ENCODE measurements at regions not wholly inside any gene's neighbourhood (a gene's known extent, or its start where the extent isn't known, plus 50 kb on each side); places are given as distances from the start of the nearest gene placed in this dataset.

GRCh38 chr18:45526114-45526841 lies 89.0 kb upstream of the SLC14A2 start:
- Mint-ChIP-seq H3K4me1 (ENCODE audit: low read depth) (no peaks in the 10 kb centered on the region), H3K4me3 (no peak overlapping the region), H3K36me3 (ENCODE audit: low read depth) (no peaks in the 10 kb centered on the region), H3K27ac (no peak overlapping the region), H3K9me3 (ENCODE audit: insufficient read depth) (no peaks in the 10 kb centered on the region), H3K27me3 (ENCODE audit: low read depth) (peaks cover 7% of the 10 kb centered on the region)
- CTCF ChIA-PET, result no interaction called here
- ATAC-seq, result no peak
- POLR2A ChIA-PET, result no interaction called here
- no peak for DNase-seq

- no peak overlapping the region for H3K4me3 Mint-ChIP-seq
- H3K4me1 Mint-ChIP-seq (ENCODE audit: low read depth), result no peaks in the 10 kb centered on the region
- no peak overlapping the region for H3K27ac Mint-ChIP-seq
- H3K27me3 Mint-ChIP-seq (ENCODE audit: low read depth), result peaks cover 7% of the 10 kb centered on the region
- ATAC-seq, result no peak
- no peaks in the 10 kb centered on the region for H3K36me3 Mint-ChIP-seq (ENCODE audit: low read depth)
- DNase-seq, result no peak
- ChIA-PET CTCF (interaction anchor here (0.7 kb wide), 1 partner anchor 1659 kb away, joined by 3 read pairs; no protein-coding TSS in a partner anchor), POLR2A (no interaction called here)
- no peaks in the 10 kb centered on the region for H3K9me3 Mint-ChIP-seq (ENCODE audit: insufficient read depth)
These were observed 87.4 kb upstream of the SLC14A2 start for GRCh38 chr18:45527891-45528290.

GRCh38 chr18:45528712-45529336 lies 86.5 kb upstream of the SLC14A2 start:
- Mint-ChIP-seq H3K27me3 (ENCODE audit: low read depth) (peaks cover 5% of the 10 kb centered on the region), H3K4me1 (ENCODE audit: low read depth) (no peaks in the 10 kb centered on the region), H3K27ac (no peak overlapping the region), H3K4me3 (no peak overlapping the region), H3K9me3 (ENCODE audit: insufficient read depth) (no peaks in the 10 kb centered on the region), H3K36me3 (ENCODE audit: low read depth) (no peaks in the 10 kb centered on the region)
- ChIA-PET CTCF (interaction anchor here (0.7 kb wide), 1 partner anchor 1660 kb away, joined by 3 read pairs; no protein-coding TSS in a partner anchor), POLR2A (no interaction called here)
- DNase-seq (no peak), ATAC-seq (no peak)

DNA sequence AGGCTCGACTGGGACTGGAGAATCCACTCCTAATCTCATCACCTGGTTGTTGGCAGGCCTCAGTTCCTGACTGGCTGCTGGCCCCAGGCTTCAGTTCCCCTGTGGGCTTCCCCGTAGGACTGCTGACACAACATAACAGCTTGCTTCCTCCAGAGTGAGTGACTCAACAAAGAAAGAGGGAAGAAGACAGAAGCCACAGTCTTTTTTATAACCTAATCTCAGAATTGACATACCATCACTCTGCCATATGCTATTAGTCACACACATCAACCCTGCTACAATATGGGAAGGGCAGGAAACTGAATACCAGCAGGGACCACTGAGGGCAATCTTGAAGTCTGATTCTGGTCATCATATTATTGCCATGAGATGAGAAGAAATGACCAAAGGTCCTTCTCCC lies 76.8 kb upstream of the SLC14A2 start:
- ATAC-seq (no peak), DNase-seq (no peak)
- POLR2A ChIA-PET, result no interaction called here
- CTCF ChIA-PET, result no interaction called here
- Mint-ChIP-seq H3K4me1 (ENCODE audit: low read depth) (no peaks in the 10 kb centered on the region), H3K27ac (no peak overlapping the region), H3K27me3 (ENCODE audit: low read depth) (peaks cover 3% of the 10 kb centered on the region), H3K36me3 (ENCODE audit: low read depth) (no peaks in the 10 kb centered on the region), H3K9me3 (ENCODE audit: insufficient read depth) (no peaks in the 10 kb centered on the region), H3K4me3 (no peak overlapping the region)

DNA sequence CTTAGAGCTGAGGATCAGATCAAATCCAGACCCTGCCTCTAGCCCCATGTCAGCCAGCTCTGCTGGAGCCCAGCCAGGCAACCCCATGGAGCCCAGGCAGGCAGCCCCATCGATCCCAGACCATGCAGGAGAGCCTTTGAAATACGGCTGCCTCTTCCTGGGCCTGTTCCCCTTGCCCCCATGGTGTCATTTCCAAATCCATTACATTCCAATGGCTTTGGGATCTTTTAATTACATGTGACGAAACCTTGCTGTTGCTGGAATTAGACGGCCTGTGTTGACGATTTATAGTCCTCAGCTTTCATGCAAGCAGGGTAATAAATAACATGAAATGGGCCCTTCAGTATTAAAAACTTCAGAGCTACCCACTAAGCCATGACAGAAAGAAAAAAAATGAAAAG lies 75.8 kb upstream of the SLC14A2 start:
- POLR2A ChIA-PET, result no interaction called here
- no peak for ATAC-seq
- no peak overlapping the region for H3K4me3 Mint-ChIP-seq

DNA sequence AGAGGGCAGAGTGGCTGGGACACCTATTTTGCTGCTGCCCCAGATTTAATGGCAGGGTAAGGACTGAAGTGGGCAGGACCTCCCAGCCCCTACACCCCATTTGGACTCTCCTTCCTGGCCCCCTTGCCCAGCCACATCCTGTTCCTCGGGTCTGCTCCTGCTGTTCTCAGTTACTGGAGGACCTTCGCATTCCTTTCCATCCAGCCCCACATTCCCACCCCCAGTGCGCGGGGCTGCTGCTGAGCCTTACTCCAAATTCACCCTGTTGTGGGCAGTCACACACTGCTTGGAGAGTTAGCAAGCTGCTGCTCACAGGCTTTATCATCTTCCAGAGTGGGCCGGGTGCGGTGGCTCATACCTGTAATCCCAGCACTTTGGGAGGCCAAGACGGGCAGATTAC lies 75.2 kb upstream of the SLC14A2 start:
- DNase-seq (no peak), ATAC-seq (no peak)
- ChIA-PET CTCF (no interaction called here), POLR2A (no interaction called here)
- H3K4me1 Mint-ChIP-seq (ENCODE audit: low read depth), result no peaks in the 10 kb centered on the region
- no peak overlapping the region for H3K4me3 Mint-ChIP-seq
- H3K9me3 Mint-ChIP-seq (ENCODE audit: insufficient read depth), result no peaks in the 10 kb centered on the region
- H3K27ac Mint-ChIP-seq, result no peak overlapping the region
- H3K27me3 Mint-ChIP-seq (ENCODE audit: low read depth), result peaks cover 3% of the 10 kb centered on the region
- no peaks in the 10 kb centered on the region for H3K36me3 Mint-ChIP-seq (ENCODE audit: low read depth)

More for the DNA sequence above, 75.8 kb upstream of the SLC14A2 start:
- Mint-ChIP-seq H3K4me1 (ENCODE audit: low read depth) (no peaks in the 10 kb centered on the region), H3K36me3 (ENCODE audit: low read depth) (no peaks in the 10 kb centered on the region), H3K9me3 (ENCODE audit: insufficient read depth) (no peaks in the 10 kb centered on the region), H3K27ac (no peak overlapping the region), H3K27me3 (ENCODE audit: low read depth) (peaks cover 3% of the 10 kb centered on the region)
- CTCF ChIA-PET, result no interaction called here
- no peak for DNase-seq

DNA sequence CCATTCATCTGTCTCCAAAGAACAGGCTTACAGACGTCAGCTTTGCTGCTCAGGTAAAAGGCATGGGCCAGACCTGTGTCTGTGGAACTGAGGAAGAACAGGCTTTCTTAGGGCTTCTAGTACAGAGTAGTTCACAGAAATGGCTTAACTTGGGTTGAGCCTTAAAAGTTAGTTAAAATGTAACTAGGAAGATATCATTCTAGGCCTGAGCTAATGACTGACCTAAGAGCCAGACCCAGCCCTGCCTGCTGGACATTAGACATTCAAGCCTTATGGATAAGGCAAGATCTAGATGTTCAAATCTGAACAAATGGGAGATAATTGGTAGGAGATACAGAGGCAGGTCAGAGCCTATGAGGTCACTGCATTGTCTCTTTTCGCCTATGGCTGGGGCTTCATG lies 73.9 kb upstream of the SLC14A2 start:
- Mint-ChIP-seq H3K36me3 (ENCODE audit: low read depth) (no peaks in the 10 kb centered on the region), H3K27me3 (ENCODE audit: low read depth) (peaks cover 3% of the 10 kb centered on the region), H3K4me1 (ENCODE audit: low read depth) (no peaks in the 10 kb centered on the region), H3K27ac (no peak overlapping the region), H3K9me3 (ENCODE audit: insufficient read depth) (no peaks in the 10 kb centered on the region), H3K4me3 (no peak overlapping the region)
- CTCF ChIA-PET, result no interaction called here
- ATAC-seq (no peak), DNase-seq (no peak)
- POLR2A ChIA-PET, result no interaction called here

DNA sequence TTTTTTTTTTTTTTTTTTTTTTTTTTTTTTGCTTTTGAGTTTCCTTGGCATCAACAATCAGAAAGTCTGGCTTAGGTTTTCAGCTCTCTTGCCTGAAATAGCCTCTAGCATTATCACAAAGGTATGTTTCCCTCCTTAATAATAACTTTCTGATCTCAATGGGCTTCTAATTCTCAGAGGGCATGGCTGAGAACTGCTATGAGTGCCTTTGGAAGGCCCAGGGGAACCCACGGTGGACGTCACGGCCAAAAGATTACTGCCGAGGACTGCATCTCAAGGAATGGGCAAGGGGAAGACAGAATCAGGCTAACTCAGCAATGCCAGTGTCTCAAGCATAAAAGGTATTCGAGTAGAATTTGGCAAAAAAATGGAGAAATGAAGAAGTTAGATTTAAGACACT lies 73.2 kb upstream of the SLC14A2 start:
- Mint-ChIP-seq H3K9me3 (ENCODE audit: insufficient read depth) (no peaks in the 10 kb centered on the region), H3K4me1 (ENCODE audit: low read depth) (no peaks in the 10 kb centered on the region), H3K27ac (no peak overlapping the region), H3K4me3 (no peak overlapping the region), H3K36me3 (ENCODE audit: low read depth) (no peaks in the 10 kb centered on the region), H3K27me3 (ENCODE audit: low read depth) (peaks cover 3% of the 10 kb centered on the region)
- ATAC-seq (no peak), DNase-seq (no peak)
- CTCF ChIA-PET, result no interaction called here
- POLR2A ChIA-PET, result no interaction called here

- CTCF ChIA-PET, result no interaction called here
These were observed 67.4 kb upstream of the SLC14A2 start for GRCh38 chr18:45547910-45548309.

DNA sequence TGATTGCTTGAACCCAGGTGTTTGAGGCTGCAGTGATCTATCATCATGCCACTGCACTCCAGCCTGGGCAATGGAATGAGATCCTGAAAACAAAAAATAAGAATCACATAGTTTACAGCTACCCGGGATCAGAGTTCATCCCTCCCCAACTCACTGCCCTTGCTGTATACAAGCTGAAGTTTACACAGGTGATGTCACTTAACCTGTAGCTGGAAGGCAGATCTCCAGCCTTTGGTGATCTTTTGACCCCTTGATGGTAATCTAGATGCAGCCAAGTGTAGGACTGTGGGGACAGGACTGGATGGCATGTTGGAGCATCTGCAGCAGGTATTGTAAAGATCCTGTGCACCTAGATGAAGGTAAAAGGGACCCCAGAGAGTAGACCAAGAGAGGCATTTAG lies 66.7 kb upstream of the SLC14A2 start:
- CTCF ChIA-PET, result no interaction called here
- Mint-ChIP-seq H3K27ac (no peak overlapping the region), H3K4me3 (no peak overlapping the region)

More at GRCh38 chr18:45547910-45548309, 67.4 kb upstream of the SLC14A2 start:
- DNase-seq, result no peak
- ATAC-seq, result no peak
- Mint-ChIP-seq H3K27me3 (ENCODE audit: low read depth) (peaks cover 5% of the 10 kb centered on the region), H3K4me1 (ENCODE audit: low read depth) (no peaks in the 10 kb centered on the region), H3K36me3 (ENCODE audit: low read depth) (no peaks in the 10 kb centered on the region), H3K4me3 (no peak overlapping the region), H3K9me3 (ENCODE audit: insufficient read depth) (no peaks in the 10 kb centered on the region), H3K27ac (no peak overlapping the region)
- POLR2A ChIA-PET, result no interaction called here

GRCh38 chr18:45549290-45549689 lies 66.0 kb upstream of the SLC14A2 start:
- Mint-ChIP-seq H3K36me3 (ENCODE audit: low read depth) (no peaks in the 10 kb centered on the region), H3K27ac (no peak overlapping the region), H3K9me3 (ENCODE audit: insufficient read depth) (no peaks in the 10 kb centered on the region), H3K4me3 (no peak overlapping the region), H3K4me1 (ENCODE audit: low read depth) (no peaks in the 10 kb centered on the region), H3K27me3 (ENCODE audit: low read depth) (peaks cover 5% of the 10 kb centered on the region)
- no peak for ATAC-seq
- ChIA-PET POLR2A (no interaction called here), CTCF (no interaction called here)
- no peak for DNase-seq

More for the DNA sequence above, 66.7 kb upstream of the SLC14A2 start:
- Mint-ChIP-seq H3K9me3 (ENCODE audit: insufficient read depth) (no peaks in the 10 kb centered on the region), H3K4me1 (ENCODE audit: low read depth) (no peaks in the 10 kb centered on the region), H3K27me3 (ENCODE audit: low read depth) (peaks cover 5% of the 10 kb centered on the region), H3K36me3 (ENCODE audit: low read depth) (no peaks in the 10 kb centered on the region)
- DNase-seq, result no peak
- ATAC-seq, result no peak
- POLR2A ChIA-PET, result no interaction called here

GRCh38 chr18:45551142-45551815 lies 64.0 kb upstream of the SLC14A2 start:
- Mint-ChIP-seq H3K4me1 (ENCODE audit: low read depth) (no peaks in the 10 kb centered on the region), H3K36me3 (ENCODE audit: low read depth) (no peaks in the 10 kb centered on the region), H3K4me3 (no peak overlapping the region), H3K27me3 (ENCODE audit: low read depth) (peaks cover 5% of the 10 kb centered on the region), H3K9me3 (ENCODE audit: insufficient read depth) (no peaks in the 10 kb centered on the region), H3K27ac (no peak overlapping the region)
- DNase-seq (no peak), ATAC-seq (no peak)
- POLR2A ChIA-PET, result no interaction called here
- CTCF ChIA-PET, result no interaction called here

Measured in activated CD8-positive, alpha-beta T cell treated with anti-CD3 and anti-CD28 coated beads, Interleukin-2, amount 10 ng/mL, durations not matched to agents 7 days and 5 days (primary cell).